Breast epithelium (tissue), 3 donors: ENCODE measurements at regions not wholly inside any gene's neighbourhood (a gene's known extent, or its start where the extent isn't known, plus 50 kb on each side); places are given as distances from the start of the nearest gene placed in this dataset.

ENCODE experiments used
- POLR2A ChIP-seq: fragments of 450-650 bp; IDR thresholded peaks from one replicate; pipeline ENCODE4 v1.6.1; 2016; ENCODE audit warnings: antibody characterized with exemption, mild to moderate bottlenecking, moderate library complexity
- POLR2AphosphoS5 ChIP-seq, 3 donors: sonication (generic); formaldehyde crosslinking; IDR thresholded peaks; one replicate each; pipeline ENCODE4 v1.6.1; 2017; ENCODE audit warnings: antibody characterized with exemption in 3 of 3
- TF ChIP-seq, protein P1 (sequence below), 3 donors: fragments of 450-650 bp; IDR thresholded peaks; one replicate each; pipeline ENCODE4 v1.5.1; 2016 to 2017; ENCODE audit warnings: antibody characterized with exemption in 3 of 3, mild to moderate bottlenecking in 3 of 3, moderate library complexity in 3 of 3

DNA sequence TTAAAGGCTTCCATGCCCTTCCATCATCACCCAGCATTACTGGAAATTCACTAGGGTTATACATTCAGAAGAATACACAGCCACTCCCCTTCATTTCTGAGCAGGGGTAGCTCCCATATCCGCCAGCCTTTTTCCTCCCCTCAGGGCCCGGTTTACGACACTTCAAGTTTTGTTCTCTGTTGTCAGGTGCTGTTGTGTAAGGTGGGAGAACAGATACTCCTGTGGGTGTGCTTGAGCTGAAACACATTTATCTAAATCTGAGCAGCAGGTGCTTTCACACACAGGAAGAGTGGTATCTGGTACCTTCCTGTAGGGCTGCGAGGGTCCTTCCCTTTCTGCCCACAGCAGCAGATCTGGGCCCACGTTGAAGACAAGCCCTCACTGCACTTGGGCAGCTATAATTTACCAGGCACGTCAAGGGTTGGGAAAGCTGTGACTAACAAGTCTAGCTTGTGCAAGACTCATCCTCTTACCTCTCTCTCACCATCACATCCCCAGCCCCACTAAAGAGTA, 215.8 kb upstream of the RREB1 start:
- no peak for TF ChIP-seq POLR2A
- TF ChIP-seq, protein P1, sequence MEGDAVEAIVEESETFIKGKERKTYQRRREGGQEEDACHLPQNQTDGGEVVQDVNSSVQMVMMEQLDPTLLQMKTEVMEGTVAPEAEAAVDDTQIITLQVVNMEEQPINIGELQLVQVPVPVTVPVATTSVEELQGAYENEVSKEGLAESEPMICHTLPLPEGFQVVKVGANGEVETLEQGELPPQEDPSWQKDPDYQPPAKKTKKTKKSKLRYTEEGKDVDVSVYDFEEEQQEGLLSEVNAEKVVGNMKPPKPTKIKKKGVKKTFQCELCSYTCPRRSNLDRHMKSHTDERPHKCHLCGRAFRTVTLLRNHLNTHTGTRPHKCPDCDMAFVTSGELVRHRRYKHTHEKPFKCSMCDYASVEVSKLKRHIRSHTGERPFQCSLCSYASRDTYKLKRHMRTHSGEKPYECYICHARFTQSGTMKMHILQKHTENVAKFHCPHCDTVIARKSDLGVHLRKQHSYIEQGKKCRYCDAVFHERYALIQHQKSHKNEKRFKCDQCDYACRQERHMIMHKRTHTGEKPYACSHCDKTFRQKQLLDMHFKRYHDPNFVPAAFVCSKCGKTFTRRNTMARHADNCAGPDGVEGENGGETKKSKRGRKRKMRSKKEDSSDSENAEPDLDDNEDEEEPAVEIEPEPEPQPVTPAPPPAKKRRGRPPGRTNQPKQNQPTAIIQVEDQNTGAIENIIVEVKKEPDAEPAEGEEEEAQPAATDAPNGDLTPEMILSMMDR (IDR thresholded peaks at IDR 0.05) = no peak
- TF ChIP-seq POLR2AphosphoS5 (IDR thresholded peaks at IDR 0.05) = no peak
